Activated naive CD8-positive, alpha-beta T cell treated with anti-CD3 and anti-CD28 coated beads for 36 hours (primary cell): ENCODE measurements at regions not wholly inside any gene's neighbourhood (a gene's known extent, or its start where the extent isn't known, plus 50 kb on each side); places are given as distances from the start of the nearest gene placed in this dataset.

Experiments used
- DNase-seq: peaks from one replicate; pipeline ENCODE4 v3.0.0; 2021
- H3K27ac Mint-ChIP-seq: one replicate; pipeline ENCODE4 v1.8.0; 2022; ENCODE audit warnings: mild to moderate bottlenecking, moderate library complexity, mixed read lengths
- H3K27me3 Mint-ChIP-seq: one replicate; pipeline ENCODE4 v1.8.0; 2022; ENCODE audit warnings: mild to moderate bottlenecking, mixed read lengths
- H3K36me3 Mint-ChIP-seq: one replicate; pipeline ENCODE4 v1.8.0; 2021; ENCODE audit warnings: mild to moderate bottlenecking, mixed read lengths
- H3K4me1 Mint-ChIP-seq: one replicate; pipeline ENCODE4 v1.8.0; 2021; ENCODE audit warnings: mixed read lengths
- H3K4me3 Mint-ChIP-seq: one replicate; pipeline ENCODE4 v1.8.0; 2022; ENCODE audit warnings: mild to moderate bottlenecking, moderate library complexity, mixed read lengths
- H3K9me3 Mint-ChIP-seq: one replicate; pipeline ENCODE4 v1.8.0; 2022; ENCODE audit warnings: mixed read lengths

GRCh38 chr20:40410028-40410427 is 279.0 kb downstream of the MAFB start:
- Mint-ChIP-seq H3K9me3 (no peaks in the 10 kb centered on the region), H3K27ac (no peak overlapping the region), H3K27me3 (peaks cover 18% of the 10 kb centered on the region), H3K4me1 (no peaks in the 10 kb centered on the region), H3K4me3 (no peak overlapping the region), H3K36me3 (no peaks in the 10 kb centered on the region)
- DNase-seq, result no peak

- Mint-ChIP-seq H3K9me3 (peaks cover 2% of the 10 kb centered on the region), H3K27ac (no peak overlapping the region), H3K4me1 (no peaks in the 10 kb centered on the region), H3K36me3 (no peaks in the 10 kb centered on the region), H3K4me3 (no peak overlapping the region), H3K27me3 (peaks cover 6% of the 10 kb centered on the region)
- DNase-seq, result no peak
Observed at GRCh38 chr20:40397467-40397866, 291.6 kb downstream of the MAFB start.

- Mint-ChIP-seq H3K9me3 (no peaks in the 10 kb centered on the region), H3K27ac (no peak overlapping the region), H3K4me1 (no peaks in the 10 kb centered on the region), H3K4me3 (no peak overlapping the region), H3K27me3 (peaks cover 6% of the 10 kb centered on the region), H3K36me3 (no peaks in the 10 kb centered on the region)
- no peak for DNase-seq
Observed at GRCh38 chr20:40393197-40394079, 295.6 kb downstream of the MAFB start.

- Mint-ChIP-seq H3K27me3 (peaks cover 3% of the 10 kb centered on the region), H3K4me1 (no peaks in the 10 kb centered on the region), H3K4me3 (no peak overlapping the region), H3K27ac (no peak overlapping the region), H3K36me3 (no peaks in the 10 kb centered on the region), H3K9me3 (peaks cover 2% of the 10 kb centered on the region)
- DNase-seq, result no peak
Observed at GRCh38 chr20:40390654-40391053, 298.4 kb downstream of the MAFB start.

- Mint-ChIP-seq H3K27me3 (no peaks in the 10 kb centered on the region), H3K27ac (no peak overlapping the region), H3K4me1 (no peaks in the 10 kb centered on the region), H3K36me3 (no peaks in the 10 kb centered on the region), H3K9me3 (peaks cover 2% of the 10 kb centered on the region), H3K4me3 (no peak overlapping the region)
- DNase-seq, result no peak
Observed at GRCh38 chr20:40370800-40371199, 318.2 kb downstream of the MAFB start.

GRCh38 chr20:40368876-40369275 is 320.2 kb downstream of the MAFB start:
- H3K27ac Mint-ChIP-seq, result no peak overlapping the region
- H3K9me3 Mint-ChIP-seq, result no peaks in the 10 kb centered on the region
- no peaks in the 10 kb centered on the region for H3K27me3 Mint-ChIP-seq
- DNase-seq, result no peak
- no peak overlapping the region for H3K4me3 Mint-ChIP-seq
- H3K36me3 Mint-ChIP-seq, result no peaks in the 10 kb centered on the region
- no peaks in the 10 kb centered on the region for H3K4me1 Mint-ChIP-seq

GRCh38 chr20:40361916-40362315 is 327.1 kb downstream of the MAFB start:
- H3K27me3 Mint-ChIP-seq, result peaks cover 9% of the 10 kb centered on the region
- H3K4me1 Mint-ChIP-seq, result no peaks in the 10 kb centered on the region
- no peak for DNase-seq
- no peak overlapping the region for H3K27ac Mint-ChIP-seq
- no peaks in the 10 kb centered on the region for H3K36me3 Mint-ChIP-seq
- H3K4me3 Mint-ChIP-seq, result no peak overlapping the region
- no peaks in the 10 kb centered on the region for H3K9me3 Mint-ChIP-seq

- H3K27me3 Mint-ChIP-seq, result peaks cover 9% of the 10 kb centered on the region
- no peaks in the 10 kb centered on the region for H3K36me3 Mint-ChIP-seq
- H3K4me3 Mint-ChIP-seq, result no peak overlapping the region
- no peak for DNase-seq
- no peaks in the 10 kb centered on the region for H3K9me3 Mint-ChIP-seq
- no peaks in the 10 kb centered on the region for H3K4me1 Mint-ChIP-seq
- no peak overlapping the region for H3K27ac Mint-ChIP-seq
Observed at GRCh38 chr20:40359131-40359912, 329.7 kb downstream of the MAFB start.

- Mint-ChIP-seq H3K4me1 (no peaks in the 10 kb centered on the region), H3K4me3 (no peak overlapping the region), H3K27ac (no peak overlapping the region), H3K36me3 (no peaks in the 10 kb centered on the region), H3K27me3 (peaks cover 5% of the 10 kb centered on the region), H3K9me3 (no peaks in the 10 kb centered on the region)
- DNase-seq, result no peak
Observed at GRCh38 chr20:40354880-40355279, 334.2 kb downstream of the MAFB start.

- peaks cover 1% of the 10 kb centered on the region for H3K36me3 Mint-ChIP-seq
- peaks cover 23% of the 10 kb centered on the region for H3K9me3 Mint-ChIP-seq
- no peak for DNase-seq
- peaks cover 10% of the 10 kb centered on the region for H3K27me3 Mint-ChIP-seq
- H3K4me1 Mint-ChIP-seq, result no peaks in the 10 kb centered on the region
- H3K27ac Mint-ChIP-seq, result no peak overlapping the region
- H3K4me3 Mint-ChIP-seq, result no peak overlapping the region
Observed at GRCh38 chr20:40343390-40343789, 345.6 kb downstream of the MAFB start.

GRCh38 chr20:40341561-40341960 is 347.5 kb downstream of the MAFB start:
- Mint-ChIP-seq H3K4me1 (no peaks in the 10 kb centered on the region), H3K36me3 (no peaks in the 10 kb centered on the region), H3K9me3 (peaks cover 23% of the 10 kb centered on the region), H3K27ac (no peak overlapping the region), H3K4me3 (no peak overlapping the region), H3K27me3 (peaks cover 10% of the 10 kb centered on the region)
- no peak for DNase-seq

- H3K36me3 Mint-ChIP-seq, result no peaks in the 10 kb centered on the region
- H3K4me1 Mint-ChIP-seq, result no peaks in the 10 kb centered on the region
- no peak for DNase-seq
- no peak overlapping the region for H3K27ac Mint-ChIP-seq
- H3K4me3 Mint-ChIP-seq, result no peak overlapping the region
- peaks cover 18% of the 10 kb centered on the region for H3K27me3 Mint-ChIP-seq
- H3K9me3 Mint-ChIP-seq, result peaks cover 18% of the 10 kb centered on the region
Observed at GRCh38 chr20:40339661-40340449, 349.2 kb downstream of the MAFB start.

GRCh38 chr20:40336533-40336932 is 352.5 kb downstream of the MAFB start:
- no peak for DNase-seq
- peaks cover 22% of the 10 kb centered on the region for H3K27me3 Mint-ChIP-seq
- no peaks in the 10 kb centered on the region for H3K4me1 Mint-ChIP-seq
- H3K27ac Mint-ChIP-seq, result no peak overlapping the region
- no peak overlapping the region for H3K4me3 Mint-ChIP-seq
- H3K9me3 Mint-ChIP-seq, result peaks cover 1% of the 10 kb centered on the region
- H3K36me3 Mint-ChIP-seq, result no peaks in the 10 kb centered on the region

GRCh38 chr20:40335901-40336351 is 353.1 kb downstream of the MAFB start:
- Mint-ChIP-seq H3K27ac (no peak overlapping the region), H3K36me3 (no peaks in the 10 kb centered on the region), H3K9me3 (peaks cover 1% of the 10 kb centered on the region), H3K27me3 (peaks cover 22% of the 10 kb centered on the region), H3K4me3 (no peak overlapping the region), H3K4me1 (no peaks in the 10 kb centered on the region)
- no peak for DNase-seq

- H3K4me3 Mint-ChIP-seq, result no peak overlapping the region
- no peaks in the 10 kb centered on the region for H3K4me1 Mint-ChIP-seq
- no peak overlapping the region for H3K27ac Mint-ChIP-seq
- H3K36me3 Mint-ChIP-seq, result no peaks in the 10 kb centered on the region
- DNase-seq, result no peak
- peaks cover under 1% of the 10 kb centered on the region for H3K9me3 Mint-ChIP-seq
- peaks cover 21% of the 10 kb centered on the region for H3K27me3 Mint-ChIP-seq
Observed at GRCh38 chr20:40335437-40335836, 353.6 kb downstream of the MAFB start.
